ENCODE measurements at regions not wholly inside any gene's neighbourhood (a gene's known extent, or its start where the extent isn't known, plus 50 kb on each side); places are given as distances from the start of the nearest gene placed in this dataset.

- FAIRE-seq (no peak), DNase-seq (ENCODE audit: insufficient read length) (no peak)
- no peak for TF ChIP-seq TAF1 (IDR thresholded peaks at IDR 0.05; ENCODE audit: borderline replicate concordance, low read depth, low read length)
- TF ChIP-seq POLR2AphosphoS5 (IDR thresholded peaks at IDR 0.05; ENCODE audit: low read depth, low read length), result no peak
- TF ChIP-seq POLR2A (IDR thresholded peaks at IDR 0.05; ENCODE audit: low read depth, low read length), result no peak
These were observed 350.6 kb upstream of the IL12A start for GRCh38 chr3:159637883-159638542.

- FAIRE-seq (no peak), DNase-seq (ENCODE audit: insufficient read length) (no peak)
- TF ChIP-seq TAF1 (IDR thresholded peaks at IDR 0.05; ENCODE audit: borderline replicate concordance, low read depth, low read length) (no peak), POLR2A (IDR thresholded peaks at IDR 0.05; ENCODE audit: low read depth, low read length) (no peak), POLR2AphosphoS5 (IDR thresholded peaks at IDR 0.05; ENCODE audit: low read depth, low read length) (no peak)
These were observed 348.4 kb upstream of the IL12A start for GRCh38 chr3:159640225-159640624.

- FAIRE-seq, result no peak
- no peak for DNase-seq (ENCODE audit: insufficient read length)
- TF ChIP-seq TAF1 (IDR thresholded peaks at IDR 0.05; ENCODE audit: borderline replicate concordance, low read depth, low read length) (no peak), POLR2A (IDR thresholded peaks at IDR 0.05; ENCODE audit: low read depth, low read length) (no peak), POLR2AphosphoS5 (IDR thresholded peaks at IDR 0.05; ENCODE audit: low read depth, low read length) (no peak)
These were observed 345.2 kb upstream of the IL12A start for GRCh38 chr3:159643406-159643805.

GRCh38 chr3:159645874-159646273 lies 342.8 kb upstream of the IL12A start:
- TF ChIP-seq POLR2AphosphoS5 (IDR thresholded peaks at IDR 0.05; ENCODE audit: low read depth, low read length) (no peak), TAF1 (IDR thresholded peaks at IDR 0.05; ENCODE audit: borderline replicate concordance, low read depth, low read length) (no peak), POLR2A (IDR thresholded peaks at IDR 0.05; ENCODE audit: low read depth, low read length) (no peak)
- DNase-seq (ENCODE audit: insufficient read length), result no peak
- no peak for FAIRE-seq

- FAIRE-seq (no peak), DNase-seq (ENCODE audit: insufficient read length) (no peak)
These were observed 338.7 kb upstream of the IL12A start for GRCh38 chr3:159649951-159650350.

GRCh38 chr3:159650726-159651125 lies 337.9 kb upstream of the IL12A start:
- TF ChIP-seq POLR2AphosphoS5 (IDR thresholded peaks at IDR 0.05; ENCODE audit: low read depth, low read length), result no peak
- DNase-seq (ENCODE audit: insufficient read length) (no peak), FAIRE-seq (no peak)

More at GRCh38 chr3:159649951-159650350, 338.7 kb upstream of the IL12A start:
- TF ChIP-seq TAF1 (IDR thresholded peaks at IDR 0.05; ENCODE audit: borderline replicate concordance, low read depth, low read length), result no peak
- no peak for TF ChIP-seq POLR2AphosphoS5 (IDR thresholded peaks at IDR 0.05; ENCODE audit: low read depth, low read length)
- TF ChIP-seq POLR2A (IDR thresholded peaks at IDR 0.05; ENCODE audit: low read depth, low read length), result no peak

GRCh38 chr3:159652452-159652851 lies 336.2 kb upstream of the IL12A start:
- no peak for FAIRE-seq
- no peak for DNase-seq (ENCODE audit: insufficient read length)
- no peak for TF ChIP-seq POLR2A (IDR thresholded peaks at IDR 0.05; ENCODE audit: low read depth, low read length)
- no peak for TF ChIP-seq POLR2AphosphoS5 (IDR thresholded peaks at IDR 0.05; ENCODE audit: low read depth, low read length)
- no peak for TF ChIP-seq TAF1 (IDR thresholded peaks at IDR 0.05; ENCODE audit: borderline replicate concordance, low read depth, low read length)

GRCh38 chr3:159654183-159655134 lies 334.2 kb upstream of the IL12A start:
- FAIRE-seq (no peak), DNase-seq (ENCODE audit: insufficient read length) (no peak)
- TF ChIP-seq TAF1 (IDR thresholded peaks at IDR 0.05; ENCODE audit: borderline replicate concordance, low read depth, low read length) (no peak), POLR2AphosphoS5 (IDR thresholded peaks at IDR 0.05; ENCODE audit: low read depth, low read length) (no peak), POLR2A (IDR thresholded peaks at IDR 0.05; ENCODE audit: low read depth, low read length) (no peak)

- TF ChIP-seq TAF1 (IDR thresholded peaks at IDR 0.05; ENCODE audit: borderline replicate concordance, low read depth, low read length) (no peak), POLR2A (IDR thresholded peaks at IDR 0.05; ENCODE audit: low read depth, low read length) (no peak), POLR2AphosphoS5 (IDR thresholded peaks at IDR 0.05; ENCODE audit: low read depth, low read length) (no peak)
- FAIRE-seq (no peak), DNase-seq (ENCODE audit: insufficient read length) (no peak)
These were observed 333.4 kb upstream of the IL12A start for GRCh38 chr3:159655202-159655601.

GRCh38 chr3:159657176-159657575 lies 331.5 kb upstream of the IL12A start:
- TF ChIP-seq POLR2AphosphoS5 (IDR thresholded peaks at IDR 0.05; ENCODE audit: low read depth, low read length) (no peak), TAF1 (IDR thresholded peaks at IDR 0.05; ENCODE audit: borderline replicate concordance, low read depth, low read length) (no peak), POLR2A (IDR thresholded peaks at IDR 0.05; ENCODE audit: low read depth, low read length) (no peak)
- DNase-seq (ENCODE audit: insufficient read length), result no peak
- FAIRE-seq, result no peak

GRCh38 chr3:159657629-159658028 lies 331.0 kb upstream of the IL12A start:
- DNase-seq (ENCODE audit: insufficient read length) (no peak), FAIRE-seq (no peak)
- TF ChIP-seq TAF1 (IDR thresholded peaks at IDR 0.05; ENCODE audit: borderline replicate concordance, low read depth, low read length) (no peak), POLR2AphosphoS5 (IDR thresholded peaks at IDR 0.05; ENCODE audit: low read depth, low read length) (no peak), POLR2A (IDR thresholded peaks at IDR 0.05; ENCODE audit: low read depth, low read length) (no peak)

GRCh38 chr3:159660326-159660725 lies 328.3 kb upstream of the IL12A start:
- no peak for TF ChIP-seq TAF1 (IDR thresholded peaks at IDR 0.05; ENCODE audit: borderline replicate concordance, low read depth, low read length)
- TF ChIP-seq POLR2AphosphoS5 (IDR thresholded peaks at IDR 0.05; ENCODE audit: low read depth, low read length), result no peak
- TF ChIP-seq POLR2A (IDR thresholded peaks at IDR 0.05; ENCODE audit: low read depth, low read length), result no peak
- FAIRE-seq (no peak), DNase-seq (ENCODE audit: insufficient read length) (no peak)

Data from GM12892 (cell line).